GM23338 (cell line): ENCODE measurements at regions not wholly inside any gene's neighbourhood (a gene's known extent, or its start where the extent isn't known, plus 50 kb on each side); places are given as distances from the start of the nearest gene placed in this dataset.

Experiments
- ATAC-seq: fragments of 200-7000 bp; cut with Tn5 transposase; 3 replicates; pipeline ENCODE4 v1.9.1; 2020
- DNase-seq: peaks from one replicate; pipeline ENCODE4 v3.0.0-alpha.2; 2015; ENCODE audit warnings: low spot score
- H2AFZ ChIP-seq: fragments of 200-600 bp; sonication (generic); 2 replicates; pipeline ENCODE4 v1.8.0; 2016; ENCODE audit warnings: antibody characterized with exemption, mild to moderate bottlenecking, moderate library complexity
- H3F3A ChIP-seq: fragments of 200-600 bp; sonication (generic); replicated peaks from 2 replicates; pipeline ENCODE4 v1.8.0; 2017; ENCODE audit warnings: antibody characterized with exemption, mixed run types, low read depth
- H3K27ac ChIP-seq: fragments of 200-600 bp; sonication (generic); 2 replicates; pipeline ENCODE4 v1.6.1; 2016; ENCODE audit warnings: low read depth
- H3K27me3 ChIP-seq: fragments of 200-600 bp; sonication (generic); 2 replicates; pipeline ENCODE4 v1.8.0; 2016; ENCODE audit warnings: mild to moderate bottlenecking, mixed run types, moderate library complexity; ENCODE audit not compliant: insufficient read depth
- H3K36me3 ChIP-seq: fragments of 200-600 bp; sonication (generic); 2 replicates; pipeline ENCODE4 v1.8.0; 2016; ENCODE audit warnings: mild to moderate bottlenecking; ENCODE audit not compliant: insufficient read depth
- H3K4me1 ChIP-seq: fragments of 200-600 bp; sonication (generic); 2 replicates; pipeline ENCODE4 v1.8.0; 2016; ENCODE audit warnings: mild to moderate bottlenecking, moderate library complexity; ENCODE audit not compliant: insufficient read depth
- H3K4me2 ChIP-seq: fragments of 200-600 bp; sonication (generic); 2 replicates; pipeline ENCODE4 v1.7.1; 2017; ENCODE audit warnings: mixed run types
- H3K4me3 ChIP-seq: fragments of 200-600 bp; sonication (generic); 2 replicates; pipeline ENCODE4 v1.6.1; 2016; ENCODE audit warnings: mixed run types
- H3K79me2 ChIP-seq: fragments of 200-600 bp; sonication (generic); replicated peaks from 2 replicates; pipeline ENCODE4 v1.8.0; 2017; ENCODE audit warnings: mild to moderate bottlenecking; ENCODE audit not compliant: insufficient read depth
- H3K9me2 ChIP-seq: fragments of 200-600 bp; sonication (generic); 2 replicates; pipeline ENCODE4 v1.8.0; 2017; ENCODE audit not compliant: insufficient read depth
- H4K20me1 ChIP-seq: fragments of 200-600 bp; sonication (generic); replicated peaks from 2 replicates; pipeline ENCODE4 v1.8.0; 2017; ENCODE audit warnings: mild to moderate bottlenecking; ENCODE audit not compliant: insufficient read depth
- H3K27ac Mint-ChIP-seq: 2 replicates; pipeline ENCODE4 v1.8.0; 2020; ENCODE audit warnings: inconsistent platforms, mild to moderate bottlenecking, moderate library complexity, mixed read lengths
- H3K27me3 Mint-ChIP-seq: 3 replicates; pipeline ENCODE4 v1.8.0; 2022; ENCODE audit warnings: low read depth, mild to moderate bottlenecking, moderate library complexity, mixed read lengths, inconsistent platforms; ENCODE audit not compliant: insufficient read depth, poor library complexity
- H3K36me3 Mint-ChIP-seq: 3 replicates; pipeline ENCODE4 v1.8.0; 2021; ENCODE audit warnings: low read depth, mild to moderate bottlenecking, inconsistent platforms, moderate library complexity, mixed read lengths
- H3K4me1 Mint-ChIP-seq: 3 replicates; pipeline ENCODE4 v1.8.0; 2020; ENCODE audit warnings: mild to moderate bottlenecking, inconsistent platforms, mixed read lengths
- H3K4me3 Mint-ChIP-seq: 3 replicates; pipeline ENCODE4 v1.8.0; 2021; ENCODE audit warnings: moderate library complexity, mild to moderate bottlenecking, inconsistent platforms, mixed read lengths
- H3K9me3 Mint-ChIP-seq: 3 replicates; pipeline ENCODE4 v1.8.0; 2020; ENCODE audit warnings: moderate library complexity, mild to moderate bottlenecking, inconsistent platforms, mixed read lengths
- EZH2phosphoT487 ChIP-seq: fragments of 200-600 bp; sonication (generic); IDR thresholded peaks from one replicate; pipeline ENCODE4 v1.8.1; 2018; ENCODE audit warnings: antibody characterized with exemption; ENCODE audit not compliant: unreplicated experiment
- JUNB ChIP-seq: IDR thresholded peaks from one replicate; pipeline ENCODE4 v1.6.1; 2016; ENCODE audit warnings: antibody characterized with exemption; ENCODE audit not compliant: unreplicated experiment
- NANOG ChIP-seq: IDR thresholded peaks from 2 replicates; pipeline ENCODE4 v1.6.1; 2016; ENCODE audit warnings: antibody characterized with exemption, borderline replicate concordance
- POLR2AphosphoS5 ChIP-seq: IDR thresholded peaks from 2 replicates; pipeline ENCODE4 v1.6.1; 2016; ENCODE audit warnings: antibody characterized with exemption, low read depth
- STAT1 ChIP-seq: IDR thresholded peaks from one replicate; pipeline ENCODE4 v1.6.1; 2016; ENCODE audit warnings: antibody characterized with exemption; ENCODE audit not compliant: unreplicated experiment
- ZNF114 ChIP-seq: fragments of 250-450 bp; sonication (Bioruptor Pico); IDR thresholded peaks from 2 replicates; pipeline ENCODE4 v1.5.0; 2020; ENCODE audit warnings: mild to moderate bottlenecking, moderate library complexity
- ZNF331 ChIP-seq: fragments of 250-450 bp; sonication (Bioruptor Pico); IDR thresholded peaks from 2 replicates; pipeline ENCODE4 v1.5.0; 2020; ENCODE audit warnings: low read depth, mild to moderate bottlenecking, moderate library complexity
- TF ChIP-seq, protein P1 (sequence below), 2 experiments: fragments of 200-600 bp in 1 of 2; sonication (generic) in 1 of 2; conservative IDR thresholded peaks; 2 replicates each; pipeline versions ENCODE4 v1.5.1 to v1.6.1; 2016 to 2017; ENCODE audit warnings: antibody characterized with exemption in 2 of 2, low read depth in 2 of 2, mild to moderate bottlenecking in 2 of 2, moderate library complexity in 1 of 2
- TF ChIP-seq, protein P2 (sequence below): IDR thresholded peaks from one replicate; pipeline ENCODE4 v1.6.1; 2018; ENCODE audit warnings: antibody characterized with exemption; ENCODE audit not compliant: unreplicated experiment

DNA sequence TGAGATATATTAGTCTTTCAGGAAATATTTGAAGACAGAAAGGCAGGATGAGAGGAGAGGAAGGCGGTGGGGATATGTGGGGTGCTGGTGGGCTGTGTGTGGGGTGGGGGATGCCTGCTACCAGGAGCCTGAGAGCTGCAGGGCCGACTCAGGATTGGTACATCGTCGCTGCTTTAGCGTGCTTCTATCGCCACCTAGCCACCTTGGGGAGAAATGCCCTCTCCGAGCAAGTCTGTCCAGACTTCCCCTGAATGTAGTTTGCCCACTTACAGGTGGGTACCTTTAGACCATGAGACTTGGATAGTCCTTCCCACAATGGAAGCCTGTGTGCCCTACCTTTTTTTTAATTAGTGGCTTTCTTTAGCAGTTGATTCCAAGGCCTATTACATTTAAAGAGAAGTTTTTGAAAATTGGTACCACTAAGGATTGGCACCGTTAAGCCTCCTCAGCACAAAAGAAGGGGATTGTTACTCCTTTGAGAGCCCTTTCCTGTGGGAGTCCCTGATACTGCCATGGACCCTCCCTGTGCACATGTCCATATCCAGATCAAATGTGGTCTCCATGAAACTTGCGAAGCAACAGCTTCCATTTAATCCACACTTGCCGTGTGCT lies 114.1 kb upstream of the NDUFV2 start:
- H3K79me2 ChIP-seq, result no peaks in the 10 kb centered on the region
- H3K27me3 ChIP-seq, result no peaks in the 10 kb centered on the region
- peaks cover 6% of the 10 kb centered on the region; the same call in 1 of the 2 replicates for H3K4me1 ChIP-seq
- peak; percentile 92 for DNase-seq
- Mint-ChIP-seq H3K4me1 (peaks cover 4% of the 10 kb centered on the region; the same call in 2 of the 3 replicates), H3K27ac (no peak overlapping the region), H3K27me3 (no peaks in the 10 kb centered on the region), H3K9me3 (no peaks in the 10 kb centered on the region), H3K36me3 (no peaks in the 10 kb centered on the region), H3K4me3 (no peak overlapping the region)
- H4K20me1 ChIP-seq, result no peaks in the 10 kb centered on the region
- TF ChIP-seq, protein P1, sequence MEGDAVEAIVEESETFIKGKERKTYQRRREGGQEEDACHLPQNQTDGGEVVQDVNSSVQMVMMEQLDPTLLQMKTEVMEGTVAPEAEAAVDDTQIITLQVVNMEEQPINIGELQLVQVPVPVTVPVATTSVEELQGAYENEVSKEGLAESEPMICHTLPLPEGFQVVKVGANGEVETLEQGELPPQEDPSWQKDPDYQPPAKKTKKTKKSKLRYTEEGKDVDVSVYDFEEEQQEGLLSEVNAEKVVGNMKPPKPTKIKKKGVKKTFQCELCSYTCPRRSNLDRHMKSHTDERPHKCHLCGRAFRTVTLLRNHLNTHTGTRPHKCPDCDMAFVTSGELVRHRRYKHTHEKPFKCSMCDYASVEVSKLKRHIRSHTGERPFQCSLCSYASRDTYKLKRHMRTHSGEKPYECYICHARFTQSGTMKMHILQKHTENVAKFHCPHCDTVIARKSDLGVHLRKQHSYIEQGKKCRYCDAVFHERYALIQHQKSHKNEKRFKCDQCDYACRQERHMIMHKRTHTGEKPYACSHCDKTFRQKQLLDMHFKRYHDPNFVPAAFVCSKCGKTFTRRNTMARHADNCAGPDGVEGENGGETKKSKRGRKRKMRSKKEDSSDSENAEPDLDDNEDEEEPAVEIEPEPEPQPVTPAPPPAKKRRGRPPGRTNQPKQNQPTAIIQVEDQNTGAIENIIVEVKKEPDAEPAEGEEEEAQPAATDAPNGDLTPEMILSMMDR (conservative IDR thresholded peaks at IDR 0.05; ENCODE audit: low read depth in 2 of 2), result peak; percentile 74 to 95
- TF ChIP-seq ZNF331, result no peak
- H2AFZ ChIP-seq, result 0 out of 2 replicates have a peak overlapping the region, but pooled peaks have one; percentile 89
- H3K4me3 ChIP-seq, result no peak overlapping the region
- H3K27ac ChIP-seq, result no peak overlapping the region
- no peaks in the 10 kb centered on the region for H3K9me2 ChIP-seq
- H3F3A ChIP-seq, result no peaks in the 10 kb centered on the region
- H3K4me2 ChIP-seq, result no peak overlapping the region
- no peaks in the 10 kb centered on the region for H3K36me3 ChIP-seq
- ATAC-seq, result peak; percentile 99

DNA sequence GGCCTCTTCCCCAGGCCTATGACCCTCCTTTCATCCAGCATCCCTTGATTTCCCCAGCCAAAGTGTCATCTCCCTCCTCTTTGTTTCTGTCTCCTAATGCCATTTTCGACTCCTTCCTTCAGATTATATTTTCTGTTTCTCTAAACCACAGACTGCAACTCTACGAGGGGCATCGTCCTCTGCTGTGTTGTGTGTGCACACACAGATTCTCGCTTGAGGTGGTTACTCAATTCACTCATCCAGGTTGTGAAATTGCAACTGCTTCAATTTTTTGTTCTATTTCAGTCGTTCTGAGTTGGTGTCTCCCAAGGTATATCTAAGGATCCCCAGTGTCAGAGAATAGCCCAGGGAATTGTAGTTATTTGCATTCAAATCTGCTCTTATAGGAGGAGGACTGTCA lies 113.5 kb upstream of the NDUFV2 start:
- DNase-seq, result no peak
- H3K36me3 ChIP-seq, result no peaks in the 10 kb centered on the region
- Mint-ChIP-seq H3K4me1 (peaks cover 4% of the 10 kb centered on the region; the same call in 2 of the 3 replicates), H3K4me3 (no peak overlapping the region), H3K9me3 (no peaks in the 10 kb centered on the region), H3K36me3 (no peaks in the 10 kb centered on the region), H3K27me3 (no peaks in the 10 kb centered on the region), H3K27ac (no peak overlapping the region)
- no peaks in the 10 kb centered on the region for H3K79me2 ChIP-seq
- ATAC-seq, result no peak
- no peaks in the 10 kb centered on the region for H4K20me1 ChIP-seq
- H3K4me3 ChIP-seq, result no peak overlapping the region
- H2AFZ ChIP-seq, result peak overlapping the region; percentile 23; the same call in 1 of the 2 replicates
- H3F3A ChIP-seq, result no peaks in the 10 kb centered on the region
- H3K9me2 ChIP-seq, result no peaks in the 10 kb centered on the region
- H3K4me1 ChIP-seq, result peaks cover 6% of the 10 kb centered on the region; the same call in 1 of the 2 replicates
- no peak for TF ChIP-seq JUNB
- TF ChIP-seq NANOG, result no peak
- TF ChIP-seq STAT1, result no peak
- TF ChIP-seq EZH2phosphoT487, result no peak
- no peak for TF ChIP-seq ZNF331
- TF ChIP-seq, protein P1 (conservative IDR thresholded peaks at IDR 0.05; ENCODE audit: low read depth in 2 of 2), result no peak
- TF ChIP-seq, protein P2, sequence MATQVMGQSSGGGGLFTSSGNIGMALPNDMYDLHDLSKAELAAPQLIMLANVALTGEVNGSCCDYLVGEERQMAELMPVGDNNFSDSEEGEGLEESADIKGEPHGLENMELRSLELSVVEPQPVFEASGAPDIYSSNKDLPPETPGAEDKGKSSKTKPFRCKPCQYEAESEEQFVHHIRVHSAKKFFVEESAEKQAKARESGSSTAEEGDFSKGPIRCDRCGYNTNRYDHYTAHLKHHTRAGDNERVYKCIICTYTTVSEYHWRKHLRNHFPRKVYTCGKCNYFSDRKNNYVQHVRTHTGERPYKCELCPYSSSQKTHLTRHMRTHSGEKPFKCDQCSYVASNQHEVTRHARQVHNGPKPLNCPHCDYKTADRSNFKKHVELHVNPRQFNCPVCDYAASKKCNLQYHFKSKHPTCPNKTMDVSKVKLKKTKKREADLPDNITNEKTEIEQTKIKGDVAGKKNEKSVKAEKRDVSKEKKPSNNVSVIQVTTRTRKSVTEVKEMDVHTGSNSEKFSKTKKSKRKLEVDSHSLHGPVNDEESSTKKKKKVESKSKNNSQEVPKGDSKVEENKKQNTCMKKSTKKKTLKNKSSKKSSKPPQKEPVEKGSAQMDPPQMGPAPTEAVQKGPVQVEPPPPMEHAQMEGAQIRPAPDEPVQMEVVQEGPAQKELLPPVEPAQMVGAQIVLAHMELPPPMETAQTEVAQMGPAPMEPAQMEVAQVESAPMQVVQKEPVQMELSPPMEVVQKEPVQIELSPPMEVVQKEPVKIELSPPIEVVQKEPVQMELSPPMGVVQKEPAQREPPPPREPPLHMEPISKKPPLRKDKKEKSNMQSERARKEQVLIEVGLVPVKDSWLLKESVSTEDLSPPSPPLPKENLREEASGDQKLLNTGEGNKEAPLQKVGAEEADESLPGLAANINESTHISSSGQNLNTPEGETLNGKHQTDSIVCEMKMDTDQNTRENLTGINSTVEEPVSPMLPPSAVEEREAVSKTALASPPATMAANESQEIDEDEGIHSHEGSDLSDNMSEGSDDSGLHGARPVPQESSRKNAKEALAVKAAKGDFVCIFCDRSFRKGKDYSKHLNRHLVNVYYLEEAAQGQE, result no peak
- no peak for TF ChIP-seq POLR2AphosphoS5
- TF ChIP-seq ZNF114 (CRISPR knock-in tag), result no peak
- H3K27me3 ChIP-seq, result no peaks in the 10 kb centered on the region
- no peak overlapping the region for H3K27ac ChIP-seq
- H3K4me2 ChIP-seq, result no peak overlapping the region
